A549 (cell line): ENCODE measurements at regions not wholly inside any gene's neighbourhood (a gene's known extent, or its start where the extent isn't known, plus 50 kb on each side); places are given as distances from the start of the nearest gene placed in this dataset.
A peak's percentile ranks its signal among the peaks of the same experiment; 100 is the strongest.

Experiments used
- ATAC-seq, 2 experiments: fragments of 200-7000 bp in 1 of 2; fragments of >200 bp in 1 of 2; cut with Nextera tagmentation in 1 of 2; cut with Tn5 transposase in 1 of 2; 3 replicates each; pipeline versions ENCODE4 v1.8.0 to v1.9.1; 2018 to 2020; ENCODE audit warnings: mild to moderate bottlenecking in 1 of 2, moderate library complexity in 1 of 2
- CTCF ChIA-PET: fragments of 300-600 bp; sonication (Branson Sonifier 250); formaldehyde crosslinking; extraction: SDS; loops from one replicate; lab custom pipeline; 2021; ENCODE audit warnings: antibody characterized with exemption, inconsistent platforms; lab: Yijun Ruan, JAX
- POLR2A ChIA-PET: fragments of 350-600 bp; formaldehyde crosslinking; extraction: SDS; loops from one replicate; lab custom pipeline; 2021; ENCODE audit warnings: antibody characterized with exemption, inconsistent platforms; lab: Yijun Ruan, JAX
- DNase-seq, 2 experiments: peaks; one replicate each; pipeline versions ENCODE4 v3.0.0 to v3.0.0-alpha.2; 2011 to 2016; ENCODE audit warnings: low read depth in 1 of 2, low spot score in 1 of 2
- FAIRE-seq: peaks from 2 replicates; lab custom pipeline; 2011; peaks lifted over from hg19 to GRCh38; lab: Jason Lieb, UNC
- H3K27ac ChIP-seq, 2 experiments: fragments of >200 bp; sonication (Bioruptor Twin); formaldehyde crosslinking; 3 replicates each; pipeline ENCODE4 v1.5.1; 2016 to 2017
- H3K4me1 ChIP-seq: fragments of >200 bp; sonication (Bioruptor Twin); formaldehyde crosslinking; 3 replicates; pipeline ENCODE4 v1.6.1; 2016
- H3K4me2 ChIP-seq: fragments of >200 bp; sonication (Bioruptor Twin); formaldehyde crosslinking; 3 replicates; pipeline ENCODE4 v1.6.1; 2016
- H3K4me3 ChIP-seq: fragments of >200 bp; sonication (Bioruptor Twin); formaldehyde crosslinking; 3 replicates; pipeline ENCODE4 v1.5.1; 2016
- H3K9me3 ChIP-seq: fragments of >200 bp; sonication (Bioruptor Twin); formaldehyde crosslinking; 3 replicates; pipeline ENCODE4 v1.6.1; 2016
- BHLHE40 ChIP-seq: IDR thresholded peaks from 2 replicates; pipeline ENCODE4 v1.6.1; 2012; ENCODE audit warnings: low read depth, low read length, inconsistent platforms
- EP300 ChIP-seq, 2 experiments: fragments of >200 bp; sonication (Bioruptor Twin); formaldehyde crosslinking; IDR thresholded peaks; 2 replicates in 1 of 2; 3 replicates in 1 of 2; pipeline ENCODE4 v1.6.1; 2016 to 2017
- HDAC2 ChIP-seq: fragments of 200-600 bp; sonication (generic); IDR thresholded peaks from 2 replicates; pipeline ENCODE4 v1.6.1; 2016
- HEYL ChIP-seq: fragments of 250-450 bp; sonication (Bioruptor Pico); IDR thresholded peaks from 2 replicates; pipeline ENCODE4 v1.8.0; 2021; ENCODE audit warnings: mild to moderate bottlenecking, moderate library complexity
- HMGXB4 ChIP-seq: fragments of 250-450 bp; sonication (Bioruptor Pico); IDR thresholded peaks from 2 replicates; pipeline ENCODE4 v1.5.0; 2021; ENCODE audit warnings: mild to moderate bottlenecking, moderate library complexity, borderline replicate concordance
- HOXA7 ChIP-seq: fragments of 250-450 bp; sonication (Bioruptor Pico); IDR thresholded peaks from 2 replicates; pipeline ENCODE4 v1.5.0; 2020; ENCODE audit warnings: mild to moderate bottlenecking, moderate library complexity
- KDM1A ChIP-seq: fragments of 200-600 bp; sonication (generic); IDR thresholded peaks from 2 replicates; pipeline ENCODE4 v1.6.1; 2016; ENCODE audit warnings: low read depth, mild to moderate bottlenecking
- KDM5A ChIP-seq: fragments of 200-600 bp; sonication (generic); IDR thresholded peaks from 2 replicates; pipeline ENCODE4 v1.6.1; 2016; ENCODE audit warnings: antibody characterized with exemption, mild to moderate bottlenecking
- MAFK ChIP-seq: fragments of 450-650 bp; IDR thresholded peaks from 2 replicates; pipeline ENCODE4 v1.6.1; 2014; ENCODE audit not compliant: partially characterized antibody
- MYC ChIP-seq: IDR thresholded peaks from 2 replicates; pipeline ENCODE4 v1.6.1; 2012; ENCODE audit warnings: mild to moderate bottlenecking, inconsistent platforms, low read length, improper control_type of control experiment, borderline replicate concordance
- NPAS2 ChIP-seq: fragments of 250-450 bp; sonication (Bioruptor Pico); IDR thresholded peaks from 2 replicates; pipeline ENCODE4 v1.8.0; 2022; ENCODE audit warnings: mild to moderate bottlenecking, moderate library complexity, borderline replicate concordance
- NR3C1 ChIP-seq: fragments of >200 bp; sonication (Bioruptor Twin); formaldehyde crosslinking; IDR thresholded peaks from 3 replicates; pipeline ENCODE4 v1.6.1; 2017
- PHF8 ChIP-seq: fragments of 200-600 bp; sonication (generic); IDR thresholded peaks from 2 replicates; pipeline ENCODE4 v1.6.1; 2016; ENCODE audit warnings: low read depth, mild to moderate bottlenecking, antibody characterized with exemption, moderate library complexity, borderline replicate concordance
- RNF2 ChIP-seq: fragments of 200-600 bp; sonication (generic); IDR thresholded peaks from 2 replicates; pipeline ENCODE4 v1.6.1; 2016; ENCODE audit warnings: low read depth, mild to moderate bottlenecking, antibody characterized with exemption, moderate library complexity, borderline replicate concordance
- ZC3H11A ChIP-seq: fragments of 450-650 bp; IDR thresholded peaks from 2 replicates; pipeline ENCODE4 v1.6.1; 2014; ENCODE audit warnings: antibody characterized with exemption, mild to moderate bottlenecking
- WGBS: methylation state at CpG from one replicate; pipeline ENCODE4 v1.1.6; 2017; ENCODE audit errors: missing lambda C conversion rate; 5-methylcytosine and 5-hydroxymethylcytosine counted together
- TF ChIP-seq, protein P1 (sequence below): IDR thresholded peaks from 2 replicates; pipeline ENCODE4 v1.6.1; 2012
- TF ChIP-seq, protein P2 (sequence below): fragments of 250-450 bp; sonication (Bioruptor Pico); IDR thresholded peaks from 2 replicates; pipeline ENCODE4 v1.5.0; 2020; ENCODE audit warnings: low read depth, mild to moderate bottlenecking, moderate library complexity
- TF ChIP-seq, protein P3 (sequence below): fragments of 450-650 bp; IDR thresholded peaks from 2 replicates; pipeline ENCODE4 v1.6.1; 2014; ENCODE audit warnings: antibody characterized with exemption

DNA sequence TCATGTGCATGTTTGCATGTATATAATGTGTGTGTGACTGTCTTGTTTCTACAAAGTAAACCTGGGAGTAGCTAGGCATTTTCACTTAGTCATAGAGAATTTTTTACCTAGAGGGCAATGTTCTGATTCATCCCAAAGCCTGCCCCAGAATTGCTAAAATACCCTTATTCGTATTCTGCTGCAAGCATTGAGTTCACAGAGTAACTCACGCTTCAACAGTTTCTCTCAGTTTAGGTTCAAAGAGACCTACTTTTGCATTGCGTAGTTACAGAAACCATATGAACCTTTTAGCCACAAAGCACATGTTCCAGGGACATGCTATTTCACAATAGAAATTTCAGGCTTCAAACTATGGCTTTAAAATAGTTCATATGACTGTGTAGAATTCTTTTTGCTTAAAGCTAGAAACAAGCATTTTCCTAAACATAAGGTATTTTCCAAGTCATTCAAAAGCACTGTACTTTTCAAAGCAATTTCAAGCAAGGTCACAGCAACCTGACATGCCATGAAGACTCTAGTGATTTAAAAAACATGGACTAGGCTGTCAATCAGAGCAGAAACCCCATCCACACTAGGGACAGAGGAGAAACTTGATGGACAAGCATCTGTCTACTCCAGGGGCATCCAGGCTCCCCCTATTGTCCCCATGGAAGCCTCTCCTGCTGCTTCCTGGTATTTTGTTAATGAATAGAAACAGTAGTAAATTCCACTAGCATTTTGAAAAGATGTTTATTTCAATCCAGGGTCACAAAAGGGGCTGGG lies 81.5 kb upstream of the MAPK10 start (continued):
- TF ChIP-seq, protein P1, sequence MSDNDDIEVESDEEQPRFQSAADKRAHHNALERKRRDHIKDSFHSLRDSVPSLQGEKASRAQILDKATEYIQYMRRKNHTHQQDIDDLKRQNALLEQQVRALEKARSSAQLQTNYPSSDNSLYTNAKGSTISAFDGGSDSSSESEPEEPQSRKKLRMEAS = no peak
- TF ChIP-seq NPAS2 (CRISPR knock-in tag) (no peak), NR3C1 (no peak), HEYL (no peak)
- TF ChIP-seq, protein P2, sequence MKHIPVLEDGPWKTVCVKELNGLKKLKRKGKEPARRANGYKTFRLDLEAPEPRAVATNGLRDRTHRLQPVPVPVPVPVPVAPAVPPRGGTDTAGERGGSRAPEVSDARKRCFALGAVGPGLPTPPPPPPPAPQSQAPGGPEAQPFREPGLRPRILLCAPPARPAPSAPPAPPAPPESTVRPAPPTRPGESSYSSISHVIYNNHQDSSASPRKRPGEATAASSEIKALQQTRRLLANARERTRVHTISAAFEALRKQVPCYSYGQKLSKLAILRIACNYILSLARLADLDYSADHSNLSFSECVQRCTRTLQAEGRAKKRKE (CRISPR knock-in tag) = no peak

GRCh38 chr4:86442881-86443280 lies 83.0 kb upstream of the MAPK10 start:
- Histone ChIP-seq H3K9me3 (no peaks in the 10 kb centered on the region), H3K27ac (peak overlapping the region; percentile 5 to 41; a peak in 3 of 6 replicates), H3K4me1 (peaks cover 19% of the 10 kb centered on the region), H3K4me3 (no peak overlapping the region), H3K4me2 (no peak overlapping the region)
- POLR2A ChIA-PET = no interaction called here
- CTCF ChIA-PET = no interaction called here
- TF ChIP-seq ZC3H11A = no peak
- no peak for TF ChIP-seq HDAC2
- TF ChIP-seq KDM5A = no peak
- TF ChIP-seq HOXA7 (CRISPR knock-in tag) = no peak
- no peak for TF ChIP-seq EP300 (IDR thresholded peaks at IDR 0.05)
- TF ChIP-seq PHF8 = no peak
- ATAC-seq (no peak), DNase-seq (no peak), FAIRE-seq (no peak)

DNA sequence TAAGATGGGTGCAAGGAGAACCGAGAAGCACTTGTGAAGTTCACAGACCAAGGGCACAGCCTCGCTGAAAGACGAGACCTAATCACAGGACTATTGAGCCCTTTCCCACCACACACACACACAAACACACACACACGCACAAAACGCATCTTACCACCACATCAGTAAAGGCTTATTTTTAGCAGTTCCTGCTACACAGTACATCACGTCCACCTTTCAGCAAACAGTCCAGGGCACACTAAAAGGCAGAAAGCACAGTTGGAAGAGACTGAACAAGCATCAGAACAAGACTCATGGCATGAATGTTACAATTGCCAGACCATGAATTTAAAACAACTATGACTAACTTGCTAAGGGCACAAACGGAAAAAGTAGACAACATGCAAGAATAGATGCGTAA lies 83.6 kb upstream of the MAPK10 start:
- FAIRE-seq = no peak
- no peaks in the 10 kb centered on the region for H3K9me3 ChIP-seq
- no peak overlapping the region for H3K4me2 ChIP-seq
- no peak for DNase-seq
- CTCF ChIA-PET = no interaction called here
- H3K4me1 ChIP-seq = peaks cover 19% of the 10 kb centered on the region
- TF ChIP-seq BHLHE40 (no peak), EP300 (IDR thresholded peaks at IDR 0.05) (no peak), MYC (no peak), HMGXB4 (CRISPR knock-in tag) (no peak), MAFK (no peak), KDM1A (no peak), HDAC2 (no peak), NR3C1 (no peak), PHF8 (no peak), NPAS2 (CRISPR knock-in tag) (no peak), ZC3H11A (no peak), RNF2 (no peak)
- TF ChIP-seq, protein P3, sequence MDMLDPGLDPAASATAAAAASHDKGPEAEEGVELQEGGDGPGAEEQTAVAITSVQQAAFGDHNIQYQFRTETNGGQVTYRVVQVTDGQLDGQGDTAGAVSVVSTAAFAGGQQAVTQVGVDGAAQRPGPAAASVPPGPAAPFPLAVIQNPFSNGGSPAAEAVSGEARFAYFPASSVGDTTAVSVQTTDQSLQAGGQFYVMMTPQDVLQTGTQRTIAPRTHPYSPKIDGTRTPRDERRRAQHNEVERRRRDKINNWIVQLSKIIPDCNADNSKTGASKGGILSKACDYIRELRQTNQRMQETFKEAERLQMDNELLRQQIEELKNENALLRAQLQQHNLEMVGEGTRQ = no peak
- no peak overlapping the region for H3K4me3 ChIP-seq
- ATAC-seq = no peak
- POLR2A ChIA-PET = no interaction called here
- WGBS = 82% methylated on average over 8 of the region's 8 CpGs
- peak overlapping the region in 1 of 2 experiments; percentile 41; a peak in 3 of 6 replicates for H3K27ac ChIP-seq
